CD4-positive, alpha-beta T cell (primary cell): ENCODE measurements at regions not wholly inside any gene's neighbourhood (a gene's known extent, or its start where the extent isn't known, plus 50 kb on each side); places are given as distances from the start of the nearest gene placed in this dataset.

Experiments used
- ATAC-seq: fragments of 200-7000 bp; cut with Tn5 transposase; one replicate; pipeline ENCODE4 v1.10.0; 2022; ENCODE audit warnings: mild to moderate bottlenecking; ENCODE audit not compliant: poor library complexity
- CTCF ChIA-PET: fragments of 350-600 bp; sonication (Branson Sonifier 250); formaldehyde crosslinking; loops from one replicate; lab custom pipeline; 2021; ENCODE audit warnings: antibody characterized with exemption, inconsistent platforms; lab: Charles Lee
- POLR2A ChIA-PET: fragments of 350-600 bp; sonication (Branson Sonifier 250); formaldehyde crosslinking; loops from one replicate; lab custom pipeline; 2021; ENCODE audit warnings: antibody characterized with exemption, inconsistent platforms; lab: Charles Lee
- DNase-seq, 14 experiments: peaks; one replicate each; pipeline ENCODE4 v3.0.0-alpha.2; 2013 to 2020; ENCODE audit warnings: mixed read lengths in 2 of 14
- H3K27ac ChIP-seq, 2 donors: one replicate each; pipeline versions ENCODE4 v1.5.1 to v1.7.0; 2013; ENCODE audit warnings: low read length in 2 of 2, low read depth in 1 of 2, mild to moderate bottlenecking in 1 of 2
- H3K27me3 ChIP-seq, 2 experiments: 1 replicate in 1 of 2; 2 replicates in 1 of 2; pipeline versions ENCODE4 v1.6.1 to v1.7.0; 2013; ENCODE audit warnings: low read length in 2 of 2, control low read depth in 1 of 2, mild to moderate bottlenecking in 1 of 2, moderate library complexity in 1 of 2; ENCODE audit not compliant: insufficient read depth in 2 of 2, control insufficient read depth in 1 of 2
- H3K36me3 ChIP-seq: one replicate; pipeline ENCODE4 v1.6.1; 2013; ENCODE audit warnings: low read length, control low read depth; ENCODE audit not compliant: insufficient read depth
- H3K4me1 ChIP-seq: one replicate; pipeline ENCODE4 v1.6.1; 2013; ENCODE audit warnings: low read length, control low read depth; ENCODE audit not compliant: insufficient read depth
- H3K4me3 ChIP-seq: one replicate; pipeline ENCODE4 v1.5.1; 2013; ENCODE audit warnings: mild to moderate bottlenecking, low read length, moderate library complexity
- H3K9me3 ChIP-seq, 2 experiments: 1 replicate in 1 of 2; 2 replicates in 1 of 2; pipeline versions ENCODE4 v1.6.1 to v1.7.0; 2013; ENCODE audit warnings: low read length in 2 of 2, mild to moderate bottlenecking in 2 of 2, control low read depth in 1 of 2, moderate library complexity in 1 of 2; ENCODE audit not compliant: control insufficient read depth in 1 of 2, insufficient read depth in 1 of 2
- H3K27ac Mint-ChIP-seq: one replicate; pipeline ENCODE4 v1.8.0; 2020; ENCODE audit warnings: mixed read lengths
- H3K27me3 Mint-ChIP-seq: one replicate; pipeline ENCODE4 v1.8.0; 2021; ENCODE audit warnings: mixed read lengths
- H3K36me3 Mint-ChIP-seq: one replicate; pipeline ENCODE4 v1.8.0; 2021; ENCODE audit warnings: low read depth, mixed read lengths
- H3K4me1 Mint-ChIP-seq: one replicate; pipeline ENCODE4 v1.8.0; 2021; ENCODE audit warnings: low read depth, mixed read lengths
- H3K4me3 Mint-ChIP-seq: one replicate; pipeline ENCODE4 v1.8.0; 2020; ENCODE audit warnings: mild to moderate bottlenecking, mixed read lengths
- H3K9me3 Mint-ChIP-seq: one replicate; pipeline ENCODE4 v1.8.0; 2020; ENCODE audit warnings: mixed read lengths
- intact Hi-C, 2 experiments: fragments of 100-400 bp; cut with DNase I in 1 of 2; cut with micrococcal nuclease in 1 of 2; formaldehyde crosslinking; loops; one replicate each; pipeline versions ENCODE4 v1.15.1 to v1.9.0; 2023 to 2025; cut with DNase I, micrococcal nuclease
- TF ChIP-seq, protein P1 (sequence below): fragments of 200-600 bp; IDR thresholded peaks from one replicate; pipeline ENCODE4 v1.8.0; 2022; ENCODE audit warnings: antibody characterized with exemption, mild to moderate bottlenecking

DNA sequence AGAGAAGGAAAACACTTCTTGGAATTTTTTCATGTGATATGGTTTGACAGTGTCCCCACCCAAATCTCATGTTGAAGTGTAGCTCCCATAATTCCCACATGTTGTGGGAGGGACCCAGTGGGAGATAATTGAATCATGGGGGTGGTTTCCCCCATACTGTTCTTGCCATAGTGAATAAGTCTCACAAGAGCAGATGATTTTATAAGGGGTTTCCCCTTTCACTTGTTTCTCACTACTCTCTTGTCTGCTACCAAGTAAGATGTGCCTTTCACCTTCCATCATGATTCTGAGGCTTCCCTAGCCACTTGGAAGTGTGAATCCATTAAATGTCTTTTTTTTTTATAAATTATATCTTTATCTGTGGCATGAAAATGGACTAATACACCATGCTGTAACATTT lies 250.7 kb downstream of the LPIN1 start:
- ATAC-seq = no peak

DNA sequence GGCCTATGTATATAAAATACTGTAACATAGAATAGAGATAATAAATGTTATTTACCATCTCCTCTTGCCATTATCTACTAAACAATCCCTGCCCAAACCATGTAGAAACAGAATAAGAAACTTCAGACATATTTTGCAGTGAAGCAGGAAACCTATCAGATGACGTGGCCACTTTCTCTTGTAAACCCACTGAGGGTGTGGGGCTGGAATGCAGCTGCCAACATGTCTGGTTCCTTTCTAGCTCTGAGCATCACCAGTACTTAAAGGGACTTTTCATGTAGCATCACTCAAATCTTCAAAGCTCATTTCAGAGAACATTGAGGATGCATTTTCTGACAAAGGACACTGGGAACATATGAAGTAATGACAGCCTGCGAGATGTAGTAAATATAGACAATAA lies 251.8 kb downstream of the LPIN1 start:
- no peak overlapping the region for H3K4me3 ChIP-seq
- no peaks in the 10 kb centered on the region for H3K27me3 Mint-ChIP-seq
- TF ChIP-seq, protein P1, sequence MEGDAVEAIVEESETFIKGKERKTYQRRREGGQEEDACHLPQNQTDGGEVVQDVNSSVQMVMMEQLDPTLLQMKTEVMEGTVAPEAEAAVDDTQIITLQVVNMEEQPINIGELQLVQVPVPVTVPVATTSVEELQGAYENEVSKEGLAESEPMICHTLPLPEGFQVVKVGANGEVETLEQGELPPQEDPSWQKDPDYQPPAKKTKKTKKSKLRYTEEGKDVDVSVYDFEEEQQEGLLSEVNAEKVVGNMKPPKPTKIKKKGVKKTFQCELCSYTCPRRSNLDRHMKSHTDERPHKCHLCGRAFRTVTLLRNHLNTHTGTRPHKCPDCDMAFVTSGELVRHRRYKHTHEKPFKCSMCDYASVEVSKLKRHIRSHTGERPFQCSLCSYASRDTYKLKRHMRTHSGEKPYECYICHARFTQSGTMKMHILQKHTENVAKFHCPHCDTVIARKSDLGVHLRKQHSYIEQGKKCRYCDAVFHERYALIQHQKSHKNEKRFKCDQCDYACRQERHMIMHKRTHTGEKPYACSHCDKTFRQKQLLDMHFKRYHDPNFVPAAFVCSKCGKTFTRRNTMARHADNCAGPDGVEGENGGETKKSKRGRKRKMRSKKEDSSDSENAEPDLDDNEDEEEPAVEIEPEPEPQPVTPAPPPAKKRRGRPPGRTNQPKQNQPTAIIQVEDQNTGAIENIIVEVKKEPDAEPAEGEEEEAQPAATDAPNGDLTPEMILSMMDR = no peak
- peaks cover 0 to 9% of the 10 kb centered on the region in 2 experiments for H3K9me3 ChIP-seq
- ChIA-PET POLR2A (no interaction called here), CTCF (no interaction called here)
- peaks cover 8% of the 10 kb centered on the region for H3K9me3 Mint-ChIP-seq
- peaks cover 0 to 6% of the 10 kb centered on the region in 2 experiments for H3K27me3 ChIP-seq
- no peak overlapping the region for H3K4me3 Mint-ChIP-seq
- ATAC-seq (peak; percentile 48), DNase-seq (peak in 3 of 14 experiments; percentile 24 to 28 (median 27))
- H3K4me1 ChIP-seq = no peaks in the 10 kb centered on the region
- H3K4me1 Mint-ChIP-seq = peaks cover 15% of the 10 kb centered on the region
- no peaks in the 10 kb centered on the region for H3K36me3 Mint-ChIP-seq
- intact Hi-C loops = no loop called here
- H3K36me3 ChIP-seq = no peaks in the 10 kb centered on the region
- no peak overlapping the region for H3K27ac Mint-ChIP-seq
- H3K27ac ChIP-seq = no peak overlapping the region

More for the DNA sequence above, 250.7 kb downstream of the LPIN1 start:
- Mint-ChIP-seq H3K4me3 (no peak overlapping the region), H3K27me3 (no peaks in the 10 kb centered on the region), H3K36me3 (no peaks in the 10 kb centered on the region), H3K9me3 (peaks cover 8% of the 10 kb centered on the region), H3K27ac (no peak overlapping the region), H3K4me1 (peaks cover 13% of the 10 kb centered on the region)
- CTCF ChIA-PET = no interaction called here
- Histone ChIP-seq H3K27me3 (peaks cover 0 to 6% of the 10 kb centered on the region in 2 experiments), H3K27ac (no peak overlapping the region), H3K4me3 (no peak overlapping the region), H3K4me1 (no peaks in the 10 kb centered on the region), H3K9me3 (peaks cover 0 to 9% of the 10 kb centered on the region in 2 experiments), H3K36me3 (no peaks in the 10 kb centered on the region)
- DNase-seq = no peak
- POLR2A ChIA-PET = no interaction called here
- intact Hi-C loops = no loop called here
- TF ChIP-seq, protein P1 = no peak

DNA sequence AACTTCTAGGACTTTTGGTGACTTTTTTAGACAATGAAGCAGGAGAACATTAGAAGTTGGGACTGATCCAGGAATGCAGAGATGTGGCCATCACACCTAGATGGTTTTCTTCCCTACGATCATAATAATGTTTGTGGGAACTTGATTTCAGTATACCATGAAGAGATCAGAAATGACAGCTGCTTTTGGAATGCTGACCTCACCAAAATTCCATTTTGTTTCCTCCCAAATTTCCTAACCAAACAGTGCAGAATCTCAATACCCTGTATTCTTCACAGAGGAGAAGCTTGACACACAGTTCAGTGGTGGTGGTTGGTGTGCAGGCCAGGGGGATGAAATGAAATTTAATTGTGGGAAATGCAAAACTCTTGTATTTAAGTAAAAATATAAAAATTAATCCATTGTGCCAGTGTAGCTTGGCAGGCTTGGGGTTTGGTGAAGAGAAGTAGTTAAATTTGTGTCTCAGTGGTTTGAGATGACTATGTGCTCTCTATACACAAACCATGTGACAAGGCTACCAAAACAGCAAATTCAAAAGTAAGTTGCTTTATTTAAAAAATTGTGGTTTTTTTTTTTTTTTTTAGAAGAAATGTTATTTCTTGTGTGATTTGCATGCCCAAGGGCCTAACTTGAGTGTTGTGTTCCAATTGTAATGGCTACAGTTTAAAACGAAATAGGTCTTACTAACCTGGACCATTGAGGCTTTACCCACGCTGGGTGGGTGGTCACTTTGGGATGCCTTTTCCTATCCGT lies 252.4 kb downstream of the LPIN1 start:
- intact Hi-C loops = no loop called here
- POLR2A ChIA-PET = interaction anchor here (0.6 kb wide), 1 partner anchor 1801 kb away, joined by 3 read pairs; no protein-coding TSS in a partner anchor
- Histone ChIP-seq H3K27ac (no peak overlapping the region), H3K9me3 (peaks cover 0 to 9% of the 10 kb centered on the region in 2 experiments), H3K36me3 (no peaks in the 10 kb centered on the region), H3K4me1 (no peaks in the 10 kb centered on the region), H3K4me3 (no peak overlapping the region), H3K27me3 (peaks cover 0 to 6% of the 10 kb centered on the region in 2 experiments)
- CTCF ChIA-PET = no interaction called here
- DNase-seq = no peak
- no peaks in the 10 kb centered on the region for H3K27me3 Mint-ChIP-seq
- TF ChIP-seq, protein P1 = no peak
- peaks cover 8% of the 10 kb centered on the region for H3K9me3 Mint-ChIP-seq
- H3K4me1 Mint-ChIP-seq = peaks cover 15% of the 10 kb centered on the region
- H3K27ac Mint-ChIP-seq = no peak overlapping the region
- H3K4me3 Mint-ChIP-seq = no peak overlapping the region
- no peaks in the 10 kb centered on the region for H3K36me3 Mint-ChIP-seq
- no peak for ATAC-seq
